ENCODE measurements at regions not wholly inside any gene's neighbourhood (a gene's known extent, or its start where the extent isn't known, plus 50 kb on each side); places are given as distances from the start of the nearest gene placed in this dataset.

- no peak for DNase-seq
Observed at GRCh38 chr1:55634516-55634915, 419.4 kb upstream of the USP24 start.

- DNase-seq: no peak
Observed at GRCh38 chr1:55632906-55633305, 417.7 kb upstream of the USP24 start.

GRCh38 chr1:55632058-55632457 lies 416.9 kb upstream of the USP24 start:
- no peak for DNase-seq

GRCh38 chr1:55631509-55631908 lies 416.3 kb upstream of the USP24 start:
- DNase-seq: no peak

- no peak for DNase-seq
Observed at GRCh38 chr1:55626326-55626725, 411.2 kb upstream of the USP24 start.

- no peak for DNase-seq
Observed at GRCh38 chr1:55624766-55625165, 409.6 kb upstream of the USP24 start.

GRCh38 chr1:55623311-55623710 lies 408.1 kb upstream of the USP24 start:
- DNase-seq: no peak

- DNase-seq: no peak
Observed at GRCh38 chr1:55622074-55622473, 406.9 kb upstream of the USP24 start.

- no peak for DNase-seq
Observed at GRCh38 chr1:55618199-55618598, 403.0 kb upstream of the USP24 start.

- no peak for DNase-seq
Observed at GRCh38 chr1:55617288-55617982, 402.3 kb upstream of the USP24 start.

GRCh38 chr1:55612988-55613387 lies 397.8 kb upstream of the USP24 start:
- no peak for DNase-seq

- no peak for DNase-seq
Observed at GRCh38 chr1:55611123-55611522, 396.0 kb upstream of the USP24 start.

GRCh38 chr1:55610203-55610602 lies 395.0 kb upstream of the USP24 start:
- DNase-seq: no peak

- no peak for DNase-seq
Observed at GRCh38 chr1:55609630-55610029, 394.5 kb upstream of the USP24 start.

GRCh38 chr1:55605155-55605554 lies 390.0 kb upstream of the USP24 start:
- no peak for DNase-seq

GRCh38 chr1:55604749-55605148 lies 389.6 kb upstream of the USP24 start:
- DNase-seq: no peak

- DNase-seq: no peak
Observed at GRCh38 chr1:55604179-55604578, 389.0 kb upstream of the USP24 start.

- DNase-seq: no peak
Observed at GRCh38 chr1:55600242-55600641, 385.1 kb upstream of the USP24 start.

- DNase-seq: no peak
Observed at GRCh38 chr1:55597910-55598309, 382.7 kb upstream of the USP24 start.

- DNase-seq: no peak
Observed at GRCh38 chr1:55594701-55595100, 379.5 kb upstream of the USP24 start.

- no peak for DNase-seq
Observed at GRCh38 chr1:55593298-55593697, 378.1 kb upstream of the USP24 start.

GRCh38 chr1:55592122-55592521 lies 377.0 kb upstream of the USP24 start:
- DNase-seq: no peak

GRCh38 chr1:55589671-55590297 lies 374.6 kb upstream of the USP24 start:
- no peak for DNase-seq

GRCh38 chr1:55588309-55588708 lies 373.1 kb upstream of the USP24 start:
- no peak for DNase-seq

- no peak for DNase-seq
Observed at GRCh38 chr1:55586771-55587170, 371.6 kb upstream of the USP24 start.

Data from activated naive CD4-positive, alpha-beta T cell treated with anti-CD3 and anti-CD28 coated beads, Interleukin-2, amount 50 U/mL, for 16 hours (primary cell).